Stimulated activated CD8-positive, alpha-beta memory T cell treated with anti-CD3 and anti-CD28 coated beads, Interleukin-15, amount 100 ng/mL, for 4 hours (primary cell): ENCODE measurements at regions not wholly inside any gene's neighbourhood (a gene's known extent, or its start where the extent isn't known, plus 50 kb on each side); places are given as distances from the start of the nearest gene placed in this dataset.
"Not testable (repeated sequence)": the region's sequence is repeated elsewhere in the genome, so short reads cannot be mapped to it uniquely, and the experiment has no call there.

Experiments
- DNase-seq, 2 donors: peaks; one replicate each; pipeline ENCODE4 v3.0.0-alpha.2; 2020; ENCODE audit warnings: low read depth in 2 of 2

- DNase-seq: not testable (repeated sequence)
Observed at GRCh38 chr3:187475613-187476012, 107.4 kb downstream of the RTP4 start.

GRCh38 chr3:187473778-187474406, 105.7 kb downstream of the RTP4 start:
- no peak for DNase-seq

- DNase-seq: not testable (repeated sequence)
Observed at GRCh38 chr3:187466306-187466705, 98.1 kb downstream of the RTP4 start.

GRCh38 chr3:187465503-187465902, 97.3 kb downstream of the RTP4 start:
- no peak for DNase-seq

GRCh38 chr3:187464682-187465081, 96.5 kb downstream of the RTP4 start:
- no peak for DNase-seq

GRCh38 chr3:187458921-187459320, 90.7 kb downstream of the RTP4 start:
- no peak for DNase-seq

GRCh38 chr3:187458383-187458782, 90.2 kb downstream of the RTP4 start:
- no peak for DNase-seq

GRCh38 chr3:187456250-187456649, 88.1 kb downstream of the RTP4 start:
- no peak for DNase-seq

GRCh38 chr3:187454085-187454815, 86.1 kb downstream of the RTP4 start:
- DNase-seq: no peak

GRCh38 chr3:187450431-187451190, 82.4 kb downstream of the RTP4 start:
- DNase-seq: no peak

- DNase-seq: no peak
Observed at GRCh38 chr3:187448674-187449073, 80.5 kb downstream of the RTP4 start.

- no peak for DNase-seq
Observed at GRCh38 chr3:187447737-187448136, 79.6 kb downstream of the RTP4 start.

GRCh38 chr3:187445356-187445755, 77.2 kb downstream of the RTP4 start:
- DNase-seq: no peak

- no peak for DNase-seq
Observed at GRCh38 chr3:187434524-187434923, 66.3 kb downstream of the RTP4 start.

- no peak for DNase-seq
Observed at GRCh38 chr3:187430576-187430975, 62.4 kb downstream of the RTP4 start.
